Type B pancreatic cell (in vitro differentiated cells): ENCODE measurements at regions not wholly inside any gene's neighbourhood (a gene's known extent, or its start where the extent isn't known, plus 50 kb on each side); places are given as distances from the start of the nearest gene placed in this dataset.
A peak's percentile ranks its signal among the peaks of the same experiment; 100 is the strongest.

Experiments used
- DNase-seq: peaks from one replicate; pipeline ENCODE4 v3.0.0; 2021; ENCODE audit warnings: mixed read lengths; ENCODE audit not compliant: unreplicated experiment; ENCODE audit errors: extremely low spot score
- H3K27ac Mint-ChIP-seq: 2 replicates; pipeline ENCODE4 v1.8.0; 2021; ENCODE audit warnings: mild to moderate bottlenecking, mixed read lengths
- H3K27me3 Mint-ChIP-seq: 2 replicates; pipeline ENCODE4 v1.8.0; 2021; ENCODE audit warnings: mixed read lengths
- H3K36me3 Mint-ChIP-seq: 2 replicates; pipeline ENCODE4 v1.8.0; 2021; ENCODE audit warnings: mixed read lengths
- H3K4me1 Mint-ChIP-seq: one replicate; pipeline ENCODE4 v1.8.0; 2021; ENCODE audit warnings: mixed read lengths; ENCODE audit not compliant: unreplicated experiment
- H3K4me3 Mint-ChIP-seq: 2 replicates; pipeline ENCODE4 v1.8.0; 2021; ENCODE audit warnings: mild to moderate bottlenecking, mixed read lengths
- H3K9me3 Mint-ChIP-seq: 2 replicates; pipeline ENCODE4 v1.8.0; 2021; ENCODE audit warnings: mixed read lengths
- CTCF ChIP-seq: fragments of 200-600 bp; sonication (generic); conservative IDR thresholded peaks from 2 replicates; pipeline ENCODE4 v1.5.0; 2021; ENCODE audit warnings: antibody characterized with exemption, mild to moderate bottlenecking

- no peak for DNase-seq
- Mint-ChIP-seq H3K4me1 (peaks cover 3% of the 10 kb centered on the region), H3K27me3 (no peaks in the 10 kb centered on the region), H3K4me3 (no peak overlapping the region), H3K27ac (no peak overlapping the region), H3K9me3 (peaks cover 10% of the 10 kb centered on the region), H3K36me3 (no peaks in the 10 kb centered on the region)
- TF ChIP-seq CTCF = no peak
Measured at GRCh38 chr6:137999815-138000214, 107.4 kb downstream of the PERP start.

DNA sequence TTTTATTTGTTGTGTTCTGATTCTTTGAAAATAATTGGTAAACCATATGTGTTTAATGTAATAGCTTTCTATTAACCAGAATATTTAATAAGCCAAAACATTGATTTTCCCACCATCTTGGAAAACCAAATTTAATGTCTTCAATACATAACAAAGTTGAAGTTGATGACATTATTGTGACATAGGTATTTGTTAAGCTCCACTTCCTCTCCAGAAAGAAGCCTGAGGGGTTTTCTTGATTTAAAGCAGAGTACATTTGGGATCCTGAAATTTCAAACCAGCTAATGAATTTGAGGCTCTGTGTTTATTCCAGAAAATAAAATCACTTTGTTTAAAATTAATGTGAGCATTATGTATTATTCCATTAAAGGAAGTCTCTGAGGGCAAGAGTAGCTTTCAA lies 106.3 kb downstream of the PERP start:
- no peaks in the 10 kb centered on the region for H3K27me3 Mint-ChIP-seq
- H3K27ac Mint-ChIP-seq = no peak overlapping the region
- H3K4me3 Mint-ChIP-seq = no peak overlapping the region
- H3K36me3 Mint-ChIP-seq = no peaks in the 10 kb centered on the region
- no peak for TF ChIP-seq CTCF
- H3K4me1 Mint-ChIP-seq = peaks cover 3% of the 10 kb centered on the region
- no peak for DNase-seq
- peaks cover 10% of the 10 kb centered on the region for H3K9me3 Mint-ChIP-seq

GRCh38 chr6:138001750-138002349 lies 105.4 kb downstream of the PERP start:
- no peak for DNase-seq
- Mint-ChIP-seq H3K4me1 (peaks cover 5% of the 10 kb centered on the region), H3K27me3 (no peaks in the 10 kb centered on the region), H3K27ac (no peak overlapping the region), H3K4me3 (no peak overlapping the region), H3K9me3 (peaks cover 5% of the 10 kb centered on the region), H3K36me3 (no peaks in the 10 kb centered on the region)
- TF ChIP-seq CTCF = peak; percentile 94

- Mint-ChIP-seq H3K9me3 (no peaks in the 10 kb centered on the region), H3K36me3 (no peaks in the 10 kb centered on the region), H3K27me3 (no peaks in the 10 kb centered on the region), H3K4me1 (peaks cover 15% of the 10 kb centered on the region), H3K4me3 (no peak overlapping the region), H3K27ac (no peak overlapping the region)
- DNase-seq = no peak
- peak; percentile 66 for TF ChIP-seq CTCF
Measured at GRCh38 chr6:138004430-138005287, 102.6 kb downstream of the PERP start.

DNA sequence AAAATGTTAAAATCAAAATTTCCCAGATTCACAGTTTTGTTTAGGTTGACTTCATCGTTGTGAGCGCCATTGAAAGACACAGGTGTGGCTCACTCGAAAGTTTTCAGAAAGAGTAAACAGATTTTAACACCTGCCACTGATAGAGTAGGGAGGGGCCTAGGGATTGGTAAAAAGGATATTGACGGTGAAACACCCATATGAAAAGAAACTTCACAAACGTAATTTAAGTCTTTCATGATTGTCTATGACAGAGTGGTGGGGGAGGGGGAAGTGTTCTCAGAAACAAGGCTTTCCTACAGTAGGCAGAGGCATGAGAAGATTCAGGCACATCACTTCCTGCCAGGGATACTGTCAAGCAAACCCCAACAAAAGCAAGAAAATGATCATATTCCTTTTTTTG lies 101.4 kb downstream of the PERP start:
- H3K27ac Mint-ChIP-seq = no peak overlapping the region
- no peaks in the 10 kb centered on the region for H3K9me3 Mint-ChIP-seq
- no peak for DNase-seq
- no peak for TF ChIP-seq CTCF
- no peaks in the 10 kb centered on the region for H3K27me3 Mint-ChIP-seq
- no peak overlapping the region for H3K4me3 Mint-ChIP-seq
- peaks cover 15% of the 10 kb centered on the region for H3K4me1 Mint-ChIP-seq
- H3K36me3 Mint-ChIP-seq = no peaks in the 10 kb centered on the region
